Gastrocnemius medialis (tissue), 4 donors: ENCODE measurements at regions not wholly inside any gene's neighbourhood (a gene's known extent, or its start where the extent isn't known, plus 50 kb on each side); places are given as distances from the start of the nearest gene placed in this dataset.

Experiments used
- ATAC-seq, 2 donors: fragments of 150-250 bp; one replicate each; pipeline ENCODE4 v1.9.1; 2016
- DNase-seq, 2 donors: peaks; one replicate each; pipeline ENCODE4 v3.0.0-alpha.2; 2019
- H3K27ac ChIP-seq, 4 donors: fragments of 200-600 bp; sonication (generic); 1 replicate in 1 of 4; 2 replicates in 3 of 4; pipeline ENCODE4 v1.5.1; 2016 to 2018; ENCODE audit warnings: mild to moderate bottlenecking in 2 of 4, moderate library complexity in 1 of 4
- H3K27me3 ChIP-seq, 3 donors: fragments of 200-600 bp; sonication (generic) in 2 of 3; 1 replicate in 1 of 3; 2 replicates in 2 of 3; pipeline versions ENCODE4 v1.5.1 to v1.6.0; 2016 to 2019; ENCODE audit warnings: mild to moderate bottlenecking in 1 of 3, moderate library complexity in 1 of 3
- H3K36me3 ChIP-seq, 2 donors: fragments of 200-600 bp; sonication (generic) in 1 of 2; one replicate each; pipeline ENCODE4 v1.5.1; 2017 to 2018
- H3K4me1 ChIP-seq, 2 donors: fragments of 200-600 bp; sonication (generic) in 1 of 2; one replicate each; pipeline ENCODE4 v1.5.1; 2016 to 2017; ENCODE audit warnings: mild to moderate bottlenecking in 2 of 2
- H3K4me3 ChIP-seq, 4 donors: fragments of 200-600 bp; sonication (generic) in 3 of 4; 1 replicate in 1 of 4; 2 replicates in 3 of 4; pipeline ENCODE4 v1.5.1; 2016 to 2019; ENCODE audit warnings: mild to moderate bottlenecking in 2 of 4
- H3K9me3 ChIP-seq, 3 donors: fragments of 200-600 bp; sonication (generic) in 2 of 3; 1 replicate in 1 of 3; 2 replicates in 2 of 3; pipeline ENCODE4 v1.5.1; 2016 to 2019
- POLR2A ChIP-seq, 2 donors: fragments of 450-650 bp; IDR thresholded peaks; one replicate each; pipeline ENCODE4 v1.6.1; 2017; ENCODE audit warnings: antibody characterized with exemption in 2 of 2, mild to moderate bottlenecking in 2 of 2, moderate library complexity in 2 of 2
- in situ Hi-C, 4 donors: fragments of 200-750 bp; cut with MboI; loops; one replicate each; pipeline versions ENCODE4 v1.15.0 to v1.8.0; 2017; ENCODE audit warnings: low sequenced_read_pairs in 4 of 4
- intact Hi-C: fragments of 100-400 bp; cut with DNase I; formaldehyde crosslinking; loops from one replicate; pipeline ENCODE4 v1.15.1; 2023; ENCODE audit warnings: low total_unique reads
- TF ChIP-seq, protein P1 (sequence below), 5 experiments: fragments of 450-650 bp in 3 of 5; fragments of 200-600 bp in 2 of 5; sonication (generic) in 2 of 5; IDR thresholded peaks in 4 of 5; conservative IDR thresholded peaks in 1 of 5; 1 replicate in 4 of 5; 2 replicates in 1 of 5; pipeline ENCODE4 v1.5.1; 2016 to 2019; ENCODE audit warnings: antibody characterized with exemption in 5 of 5, mild to moderate bottlenecking in 3 of 5, moderate library complexity in 3 of 5

- Histone ChIP-seq H3K27ac (no peak overlapping the region), H3K36me3 (no peaks in the 10 kb centered on the region), H3K27me3 (no peaks in the 10 kb centered on the region), H3K4me3 (no peak overlapping the region), H3K9me3 (no peaks in the 10 kb centered on the region), H3K4me1 (no peaks in the 10 kb centered on the region)
- TF ChIP-seq, protein P1, sequence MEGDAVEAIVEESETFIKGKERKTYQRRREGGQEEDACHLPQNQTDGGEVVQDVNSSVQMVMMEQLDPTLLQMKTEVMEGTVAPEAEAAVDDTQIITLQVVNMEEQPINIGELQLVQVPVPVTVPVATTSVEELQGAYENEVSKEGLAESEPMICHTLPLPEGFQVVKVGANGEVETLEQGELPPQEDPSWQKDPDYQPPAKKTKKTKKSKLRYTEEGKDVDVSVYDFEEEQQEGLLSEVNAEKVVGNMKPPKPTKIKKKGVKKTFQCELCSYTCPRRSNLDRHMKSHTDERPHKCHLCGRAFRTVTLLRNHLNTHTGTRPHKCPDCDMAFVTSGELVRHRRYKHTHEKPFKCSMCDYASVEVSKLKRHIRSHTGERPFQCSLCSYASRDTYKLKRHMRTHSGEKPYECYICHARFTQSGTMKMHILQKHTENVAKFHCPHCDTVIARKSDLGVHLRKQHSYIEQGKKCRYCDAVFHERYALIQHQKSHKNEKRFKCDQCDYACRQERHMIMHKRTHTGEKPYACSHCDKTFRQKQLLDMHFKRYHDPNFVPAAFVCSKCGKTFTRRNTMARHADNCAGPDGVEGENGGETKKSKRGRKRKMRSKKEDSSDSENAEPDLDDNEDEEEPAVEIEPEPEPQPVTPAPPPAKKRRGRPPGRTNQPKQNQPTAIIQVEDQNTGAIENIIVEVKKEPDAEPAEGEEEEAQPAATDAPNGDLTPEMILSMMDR (IDR thresholded peaks at IDR 0.05 in 4 of 5, conservative IDR thresholded peaks at IDR 0.05 in 1 of 5) = no peak
- TF ChIP-seq POLR2A (IDR thresholded peaks at IDR 0.05) = no peak
- in situ Hi-C loops = no loop called here
- intact Hi-C loops = no loop called here
- no peak for DNase-seq
- no peak for ATAC-seq
Observed at GRCh38 chr10:107708981-107709380, 544.5 kb upstream of the SORCS1 start.

- no peak for TF ChIP-seq POLR2A (IDR thresholded peaks at IDR 0.05)
- TF ChIP-seq, protein P1 (IDR thresholded peaks at IDR 0.05 in 4 of 5, conservative IDR thresholded peaks at IDR 0.05 in 1 of 5) = no peak
- H3K36me3 ChIP-seq = no peaks in the 10 kb centered on the region
- DNase-seq = no peak
- H3K4me3 ChIP-seq = no peak overlapping the region
- no peaks in the 10 kb centered on the region for H3K9me3 ChIP-seq
- intact Hi-C loops (no loop called here), in situ Hi-C loops (no loop called here)
- no peak overlapping the region for H3K27ac ChIP-seq
- no peak for ATAC-seq
- no peaks in the 10 kb centered on the region for H3K4me1 ChIP-seq
- no peaks in the 10 kb centered on the region for H3K27me3 ChIP-seq
Observed at GRCh38 chr10:107706096-107706725, 541.7 kb upstream of the SORCS1 start.

DNA sequence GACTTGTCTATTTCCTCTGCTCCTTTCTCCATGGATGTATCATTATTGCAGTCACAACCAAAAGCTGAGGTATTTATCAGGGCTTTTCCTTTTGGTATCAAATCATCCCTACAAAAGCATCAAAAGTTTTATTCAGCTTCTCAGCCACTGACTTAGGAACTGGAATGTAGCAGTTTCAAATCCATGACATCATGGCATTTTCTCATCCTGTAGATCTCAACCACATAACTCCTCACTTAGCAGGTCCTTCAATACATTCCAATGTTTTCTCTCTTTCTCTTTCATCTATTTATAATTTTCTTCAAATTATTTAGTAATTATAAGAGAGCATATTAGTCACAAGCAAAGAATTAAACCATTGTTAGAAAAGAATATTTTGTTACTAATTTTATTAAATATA, 537.4 kb upstream of the SORCS1 start:
- in situ Hi-C loops = no loop called here
- no peak overlapping the region for H3K4me3 ChIP-seq
- TF ChIP-seq POLR2A (IDR thresholded peaks at IDR 0.05) = no peak
- intact Hi-C loops = no loop called here
- no peak for ATAC-seq
- DNase-seq = no peak
- no peak overlapping the region for H3K27ac ChIP-seq
- no peaks in the 10 kb centered on the region for H3K36me3 ChIP-seq
- H3K4me1 ChIP-seq = no peaks in the 10 kb centered on the region
- H3K27me3 ChIP-seq = no peaks in the 10 kb centered on the region
- H3K9me3 ChIP-seq = no peaks in the 10 kb centered on the region

DNA sequence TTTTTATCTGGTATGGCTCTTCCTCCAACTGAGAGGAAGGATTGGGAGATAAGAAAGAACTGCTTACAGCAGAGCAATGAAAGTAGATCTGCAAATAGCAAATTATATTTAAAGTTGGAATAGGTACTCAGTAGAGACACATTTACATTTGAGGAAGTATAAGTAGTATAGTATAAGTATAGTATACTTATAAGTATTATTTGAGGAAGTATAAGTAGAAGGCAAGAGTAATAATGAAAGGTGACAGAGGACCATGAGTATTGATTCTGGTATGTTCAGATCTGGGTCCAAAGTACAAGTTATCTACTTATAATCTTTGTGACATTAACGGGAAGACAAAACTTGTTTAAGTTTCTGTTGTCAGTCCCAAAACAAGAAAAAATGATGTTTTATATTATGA, 527.6 kb upstream of the SORCS1 start:
- in situ Hi-C loops (no loop called here), intact Hi-C loops (no loop called here)
- Histone ChIP-seq H3K36me3 (no peaks in the 10 kb centered on the region), H3K4me3 (no peak overlapping the region), H3K9me3 (no peaks in the 10 kb centered on the region), H3K27me3 (no peaks in the 10 kb centered on the region), H3K27ac (no peak overlapping the region), H3K4me1 (no peaks in the 10 kb centered on the region)
- TF ChIP-seq, protein P1 (IDR thresholded peaks at IDR 0.05 in 4 of 5, conservative IDR thresholded peaks at IDR 0.05 in 1 of 5) = no peak
- TF ChIP-seq POLR2A (IDR thresholded peaks at IDR 0.05) = no peak
- ATAC-seq = no peak
- no peak for DNase-seq

GRCh38 chr10:107689323-107689722, 524.8 kb upstream of the SORCS1 start:
- no peaks in the 10 kb centered on the region for H3K36me3 ChIP-seq
- no peaks in the 10 kb centered on the region for H3K27me3 ChIP-seq
- H3K27ac ChIP-seq = no peak overlapping the region
- no peak for TF ChIP-seq POLR2A (IDR thresholded peaks at IDR 0.05)
- TF ChIP-seq, protein P1 (IDR thresholded peaks at IDR 0.05 in 4 of 5, conservative IDR thresholded peaks at IDR 0.05 in 1 of 5) = no peak
- in situ Hi-C loops (no loop called here), intact Hi-C loops (no loop called here)
- H3K4me1 ChIP-seq = no peaks in the 10 kb centered on the region
- no peaks in the 10 kb centered on the region for H3K9me3 ChIP-seq
- H3K4me3 ChIP-seq = no peak overlapping the region
- no peak for DNase-seq
- ATAC-seq = no peak
